ENCODE measurements at regions not wholly inside any gene's neighbourhood (a gene's known extent, or its start where the extent isn't known, plus 50 kb on each side); places are given as distances from the start of the nearest gene placed in this dataset.
"Not testable (repeated sequence)": the region's sequence is repeated elsewhere in the genome, so short reads cannot be mapped to it uniquely, and the experiment has no call there.

DNA sequence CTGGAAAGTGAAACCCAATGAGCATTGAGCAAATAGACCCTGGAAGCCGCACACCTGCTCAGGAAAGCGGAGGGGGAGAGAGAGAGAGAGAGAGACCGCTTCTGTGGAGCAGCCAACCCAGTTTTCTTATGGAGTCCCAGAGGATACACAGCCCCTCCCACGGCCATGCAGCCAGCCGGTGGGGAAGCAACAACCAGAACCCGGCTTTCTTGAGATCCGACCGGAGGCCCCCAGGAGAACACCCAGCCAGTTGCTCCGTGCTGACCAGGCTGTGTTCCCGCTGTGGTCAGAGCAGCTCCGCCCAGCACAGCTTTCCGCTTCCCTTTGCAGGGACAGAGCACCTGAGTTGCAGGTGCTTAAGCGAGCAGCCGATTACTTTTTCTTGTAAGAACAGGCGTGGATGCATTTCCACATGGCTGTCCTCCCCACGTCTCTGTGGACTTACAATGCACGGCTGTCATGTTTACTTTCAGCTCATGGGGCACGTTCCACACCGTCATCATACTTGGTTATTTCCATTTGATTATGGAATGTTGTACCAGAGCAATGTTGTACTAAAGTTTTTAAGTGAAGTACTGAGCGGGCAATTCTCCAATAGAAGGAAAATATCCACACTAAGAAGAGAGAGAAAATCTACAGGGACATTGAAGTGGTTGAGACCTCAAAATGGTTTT, 381.9 kb downstream of the THBS2 start:
- ATAC-seq = no peak

DNA sequence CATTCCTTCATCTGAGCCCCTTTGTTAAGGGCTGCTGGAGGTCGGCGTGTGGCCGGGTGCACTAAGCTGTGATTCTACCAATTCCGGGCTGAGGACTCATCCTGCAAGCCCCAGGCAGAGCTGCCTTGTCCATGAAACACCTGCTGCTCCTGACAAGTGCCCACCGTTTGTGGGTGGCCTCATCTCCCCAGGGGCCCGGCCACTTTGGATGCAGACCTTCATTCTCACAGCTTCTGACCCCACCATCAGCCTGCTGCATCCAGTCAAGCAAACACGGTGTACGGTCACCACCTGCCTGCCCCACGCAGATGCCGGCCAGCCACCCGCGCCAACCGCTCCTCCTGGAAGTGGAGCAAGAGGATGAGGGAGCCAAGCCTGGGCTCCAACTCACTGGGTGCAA, 382.7 kb downstream of the THBS2 start:
- no peak for ATAC-seq

DNA sequence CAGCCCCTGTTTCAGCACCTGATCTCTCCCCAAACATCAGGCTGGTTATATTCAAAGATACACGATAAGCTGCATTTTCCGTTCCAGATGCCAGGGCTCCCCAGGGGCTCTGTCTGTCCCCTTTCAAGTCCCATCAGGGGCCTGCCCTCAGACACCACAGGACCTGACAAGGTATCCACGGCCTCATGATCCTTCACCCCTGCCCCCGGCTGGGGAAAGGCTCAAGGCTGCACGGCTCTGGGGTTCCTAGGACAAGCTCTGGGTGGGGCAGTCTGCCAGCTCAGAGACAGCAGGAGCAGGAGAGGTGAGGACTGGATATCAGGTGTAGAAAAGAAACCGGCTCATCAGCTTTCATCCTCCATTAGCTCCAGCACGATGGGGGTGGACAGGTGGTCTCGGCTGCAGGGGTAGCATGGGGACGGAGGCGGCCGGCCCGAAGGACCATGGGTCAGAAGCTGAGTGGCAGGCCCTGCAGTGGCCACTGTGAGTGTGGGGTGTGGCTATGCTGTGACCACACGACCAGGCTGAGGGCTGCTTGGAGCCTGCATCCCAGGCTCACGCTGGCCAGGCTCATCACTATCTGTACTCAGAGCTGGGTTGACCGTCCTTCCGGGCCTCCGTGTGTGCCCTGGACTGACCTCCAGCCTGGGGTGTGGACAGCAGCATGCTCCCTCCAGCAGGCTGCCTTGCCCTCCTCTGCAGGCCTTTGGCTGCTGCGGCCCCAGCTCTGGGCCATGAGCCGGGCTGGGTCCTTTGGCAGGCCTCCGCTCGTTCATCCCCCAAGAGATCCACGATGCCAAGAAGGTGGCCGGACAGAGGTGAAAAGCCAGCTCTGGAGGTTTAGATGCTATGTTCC, 386.2 kb downstream of the THBS2 start:
- ATAC-seq = no peak

DNA sequence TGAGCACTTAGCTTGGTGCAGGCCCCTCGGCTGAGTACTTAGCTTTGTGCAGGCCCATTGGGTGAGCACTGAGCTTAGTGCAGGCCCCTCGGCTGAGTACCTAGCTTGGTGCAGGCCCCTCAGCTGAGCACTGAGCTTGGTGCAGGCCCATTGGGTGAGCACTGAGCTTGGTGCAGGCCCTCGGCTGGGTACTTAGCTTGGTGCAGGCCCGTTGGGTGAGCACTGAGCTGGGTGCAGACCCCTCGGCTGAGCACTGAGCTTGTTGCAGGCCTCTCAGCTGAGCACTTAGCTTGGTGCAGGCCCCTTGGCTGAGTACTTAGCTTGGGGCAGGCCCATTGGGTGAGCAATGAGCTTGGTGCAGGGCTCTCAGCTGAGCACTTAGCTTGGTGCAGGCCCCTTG, 387.1 kb downstream of the THBS2 start:
- peak; percentile 10 to 13 for ATAC-seq

DNA sequence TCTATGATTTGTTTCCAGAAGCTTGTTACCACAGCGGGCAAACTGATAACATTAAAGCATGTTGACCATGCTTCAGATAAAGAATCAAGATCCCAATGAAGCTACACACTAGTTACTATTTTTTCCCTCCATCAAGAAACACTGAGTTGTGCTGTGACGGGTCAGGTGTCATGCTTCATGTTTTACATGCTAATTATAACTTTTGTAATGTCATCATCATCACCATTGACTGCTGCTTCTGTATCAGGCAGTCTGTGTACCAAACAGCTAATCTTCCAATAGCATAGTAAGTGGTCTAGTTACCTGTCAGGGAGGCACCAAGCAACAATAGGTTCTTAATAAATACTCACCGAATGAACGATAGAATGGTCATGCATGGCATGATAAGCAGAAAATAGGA, 388.1 kb downstream of the THBS2 start:
- ATAC-seq = no peak

DNA sequence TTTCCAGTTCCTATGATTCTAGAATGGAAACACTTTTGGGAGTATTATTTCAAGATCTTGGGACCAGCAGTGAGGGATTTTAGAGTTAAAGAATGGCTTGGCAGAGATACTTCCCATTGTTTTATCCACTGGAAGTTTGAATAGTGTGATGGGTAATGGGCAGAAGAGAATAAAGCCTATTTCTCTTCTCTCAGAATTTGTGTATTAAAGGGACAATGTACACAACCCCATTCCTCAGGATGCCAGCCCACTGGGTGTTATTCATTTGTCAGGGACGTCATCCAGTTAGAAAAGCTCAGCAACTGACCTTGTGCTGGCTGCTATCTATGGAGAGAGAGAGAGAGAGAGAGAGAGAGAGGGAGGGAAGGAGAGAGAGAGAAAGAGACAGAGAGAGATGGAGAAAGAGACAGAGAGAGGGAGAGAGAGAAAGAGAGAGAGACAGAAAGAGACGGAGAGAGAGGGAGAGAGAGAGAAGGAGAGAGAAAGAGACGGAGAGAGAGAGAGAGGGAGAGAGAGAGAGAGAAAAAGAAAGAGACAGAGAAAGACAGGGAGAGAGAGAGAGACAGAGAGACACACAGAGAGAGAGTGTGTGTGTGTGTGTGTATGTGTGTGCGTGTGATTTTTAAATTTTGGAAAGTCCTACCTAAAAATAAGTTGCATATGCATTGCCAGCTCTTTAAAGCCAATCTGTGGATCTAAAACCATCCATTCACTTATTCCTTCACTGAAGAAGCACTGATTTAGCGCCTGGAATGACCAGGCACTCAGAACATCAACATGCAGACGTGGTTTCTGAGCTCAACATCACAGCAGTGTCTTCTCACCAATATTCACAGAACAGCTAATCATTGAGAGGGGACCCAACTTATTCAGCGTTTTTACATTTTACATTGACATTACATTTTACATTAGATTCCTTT, 388.8 kb downstream of the THBS2 start:
- no peak for ATAC-seq

DNA sequence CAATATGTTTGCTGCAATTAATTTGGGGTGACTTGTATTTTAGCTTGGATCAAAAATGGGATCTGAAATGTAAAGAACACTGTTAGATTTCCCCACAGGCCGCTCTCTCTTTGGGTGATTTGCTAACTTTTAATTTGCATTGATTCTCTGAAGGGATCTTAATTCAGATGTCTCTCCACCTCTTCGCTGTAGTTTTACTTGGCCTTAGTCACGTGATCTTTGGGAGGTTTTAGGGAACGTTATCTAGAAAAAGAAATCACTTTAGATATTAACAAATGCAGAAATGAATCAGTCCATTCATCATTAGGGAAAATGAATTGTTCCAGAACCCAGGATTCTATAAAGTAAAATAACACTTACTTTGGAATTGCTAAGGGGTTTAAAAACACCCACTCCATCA, 390.2 kb downstream of the THBS2 start:
- ATAC-seq = no peak

DNA sequence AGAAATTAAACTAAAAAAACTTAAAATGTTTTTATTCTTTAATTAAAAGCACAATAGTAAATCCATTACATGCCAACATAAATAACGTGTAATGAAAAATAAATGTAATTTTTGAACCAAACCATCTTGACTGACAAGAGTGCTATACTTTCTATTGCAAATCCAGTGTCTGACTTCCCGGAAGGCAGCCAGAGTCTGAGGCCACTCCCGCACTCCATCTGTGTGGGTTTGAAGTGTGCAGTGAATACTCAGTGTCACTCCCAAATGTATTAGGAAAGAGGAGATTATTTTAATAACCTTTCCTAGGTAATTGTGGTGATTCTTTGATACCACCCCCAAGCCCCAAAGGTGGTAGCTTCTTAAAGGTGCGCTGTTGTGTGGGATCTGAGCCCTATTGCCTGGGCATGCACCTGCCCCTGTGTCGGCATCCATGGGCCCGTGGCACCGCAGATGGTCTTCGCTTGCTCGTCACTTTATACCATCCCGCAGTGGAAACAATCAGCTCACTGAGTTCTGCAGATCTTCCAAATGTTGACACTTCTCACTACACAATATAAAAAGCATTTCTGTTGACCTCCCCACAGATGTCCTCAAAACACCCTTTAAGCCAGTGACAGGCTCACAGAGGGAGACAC, 391.2 kb downstream of the THBS2 start:
- ATAC-seq = no peak

DNA sequence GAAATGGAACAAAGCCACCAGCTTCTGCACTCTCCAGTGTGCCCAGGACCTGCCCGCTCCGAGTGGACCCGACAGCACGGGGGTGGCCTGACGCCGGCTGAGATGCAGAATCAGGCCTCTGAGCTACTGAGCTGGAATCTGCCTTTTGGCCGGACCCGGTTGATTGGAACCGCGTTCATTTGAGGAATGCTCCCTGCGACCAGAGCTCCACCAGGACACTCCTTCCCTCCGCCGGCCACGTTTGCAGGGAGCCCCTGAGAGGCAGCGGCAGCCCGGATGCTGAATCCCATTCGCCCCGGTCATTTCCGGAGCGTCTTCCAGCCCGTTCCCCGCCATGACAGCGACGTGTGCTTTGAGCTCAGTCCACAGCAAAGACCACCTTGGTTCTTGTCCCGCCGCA, 392.7 kb downstream of the THBS2 start:
- ATAC-seq = no peak

DNA sequence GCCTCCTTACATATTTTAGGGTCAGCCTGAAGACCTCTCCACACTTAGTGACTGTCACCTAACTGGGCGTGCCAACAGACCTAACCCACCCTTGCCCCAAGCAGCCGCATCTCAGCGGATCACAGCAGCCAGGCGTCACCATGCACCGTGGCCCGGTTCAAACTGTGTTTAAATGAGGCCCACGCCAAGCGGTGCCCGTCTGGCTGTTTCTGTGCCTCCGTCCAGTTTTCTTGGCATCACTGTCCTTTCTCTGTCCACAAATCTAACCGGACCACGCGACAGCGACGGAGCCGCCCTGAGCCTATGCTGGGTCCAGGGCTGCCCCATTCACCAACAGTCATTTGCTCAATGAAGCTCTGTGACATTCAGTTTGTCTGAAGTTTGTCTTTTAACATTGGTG, 393.3 kb downstream of the THBS2 start:
- no peak for ATAC-seq

DNA sequence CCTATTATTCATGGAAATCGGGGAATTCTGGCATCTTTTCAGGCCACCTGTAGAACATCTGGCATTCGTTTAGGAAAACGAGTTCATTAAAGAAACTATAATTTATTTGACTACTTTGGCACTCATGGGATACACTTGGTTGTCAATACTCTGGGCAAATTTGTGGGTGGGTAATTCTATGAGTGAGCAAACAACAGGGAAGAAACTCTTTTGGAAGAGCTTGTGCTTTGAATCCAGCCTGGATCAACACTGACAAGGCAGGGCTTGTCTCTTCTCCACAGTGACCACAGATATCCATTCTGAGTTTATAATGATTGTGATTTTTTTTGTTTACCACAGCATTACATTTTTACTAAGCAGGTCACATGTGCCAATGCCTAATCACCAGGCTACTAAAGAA, 394.7 kb downstream of the THBS2 start:
- ATAC-seq = no peak

DNA sequence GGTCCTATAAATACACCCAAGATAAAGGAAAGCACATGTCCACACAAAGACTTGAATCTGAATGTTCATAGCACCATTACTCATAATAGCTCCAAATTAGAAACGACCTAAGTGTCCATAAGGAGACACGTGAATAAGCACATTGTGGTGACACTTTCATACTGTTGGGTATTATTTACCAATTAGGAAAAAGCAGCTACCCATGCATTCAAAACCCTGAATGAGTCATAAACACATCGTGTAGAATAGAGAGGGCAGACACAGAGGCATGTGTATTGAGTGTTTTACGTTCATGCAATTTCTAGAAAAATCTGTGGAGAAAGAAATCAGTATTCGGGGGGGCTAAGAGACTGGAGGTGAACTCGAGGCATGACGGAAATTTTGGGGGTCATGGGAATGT, 396.7 kb downstream of the THBS2 start:
- no peak for ATAC-seq

DNA sequence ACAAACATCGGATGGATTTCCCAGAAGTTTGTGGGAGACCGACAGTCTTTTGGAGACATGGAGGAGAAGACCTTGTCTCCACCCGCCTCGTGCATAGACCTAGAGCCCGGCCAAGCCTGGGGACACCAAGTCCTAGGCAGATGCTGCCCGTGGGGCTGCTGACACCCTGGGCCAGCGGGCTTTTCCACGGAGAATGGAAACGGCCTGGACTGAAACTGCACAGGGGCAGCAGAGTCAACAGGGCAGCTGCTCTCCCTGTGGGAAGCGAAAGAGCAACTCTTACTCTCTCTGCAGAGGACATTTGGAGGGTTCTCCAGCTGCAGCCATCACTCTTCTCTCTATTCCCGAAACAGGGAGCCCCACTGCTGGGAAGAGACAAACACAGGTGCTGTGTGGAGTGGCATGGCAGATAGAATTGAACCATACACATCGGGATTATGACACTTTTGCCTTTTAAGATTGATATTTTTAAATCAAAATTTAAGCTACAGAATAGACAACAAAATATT, 401.2 kb downstream of the THBS2 start:
- no peak for ATAC-seq

DNA sequence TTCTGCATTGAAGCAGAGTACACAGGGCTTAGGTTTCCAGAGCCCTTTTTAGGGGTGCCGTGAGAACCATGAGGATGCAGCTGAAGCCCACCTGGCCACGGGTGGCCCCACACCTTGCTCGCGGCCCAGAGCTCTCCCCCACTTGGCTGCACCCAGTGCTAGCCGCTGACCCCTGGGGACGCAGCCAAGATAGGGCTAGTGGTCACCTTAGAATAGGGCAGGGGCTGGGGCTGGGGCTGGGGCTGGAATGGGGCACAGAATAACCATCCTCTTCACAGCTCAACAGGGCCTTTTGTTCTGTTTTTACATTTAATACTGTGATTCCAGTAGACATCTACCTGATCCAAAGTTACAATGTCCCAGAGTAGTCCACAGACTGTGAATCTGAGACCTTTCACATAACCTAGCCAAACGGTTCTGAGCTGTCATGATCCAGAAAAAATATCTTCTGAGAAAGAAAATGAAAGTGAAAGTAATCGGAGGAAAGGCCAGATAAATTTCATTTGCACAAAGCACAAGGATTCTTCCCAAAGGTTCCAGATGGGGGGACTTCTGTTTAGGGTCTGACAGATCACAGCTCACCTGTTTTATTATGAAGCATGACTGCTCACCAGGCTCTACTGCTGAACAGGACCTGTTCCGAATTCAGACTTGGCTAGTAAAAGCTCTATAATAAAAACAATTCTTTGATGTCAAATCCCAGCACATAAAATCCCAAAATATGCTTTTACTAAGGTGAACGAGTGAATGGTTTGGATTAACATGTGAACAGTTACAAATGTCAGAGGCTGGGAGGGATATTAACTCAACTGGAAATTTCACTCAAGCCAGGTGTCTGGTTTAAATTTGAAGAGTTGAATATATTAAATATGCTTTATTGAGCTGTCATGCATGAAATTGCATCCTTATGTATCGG, 401.9 kb downstream of the THBS2 start:
- ATAC-seq = no peak

DNA sequence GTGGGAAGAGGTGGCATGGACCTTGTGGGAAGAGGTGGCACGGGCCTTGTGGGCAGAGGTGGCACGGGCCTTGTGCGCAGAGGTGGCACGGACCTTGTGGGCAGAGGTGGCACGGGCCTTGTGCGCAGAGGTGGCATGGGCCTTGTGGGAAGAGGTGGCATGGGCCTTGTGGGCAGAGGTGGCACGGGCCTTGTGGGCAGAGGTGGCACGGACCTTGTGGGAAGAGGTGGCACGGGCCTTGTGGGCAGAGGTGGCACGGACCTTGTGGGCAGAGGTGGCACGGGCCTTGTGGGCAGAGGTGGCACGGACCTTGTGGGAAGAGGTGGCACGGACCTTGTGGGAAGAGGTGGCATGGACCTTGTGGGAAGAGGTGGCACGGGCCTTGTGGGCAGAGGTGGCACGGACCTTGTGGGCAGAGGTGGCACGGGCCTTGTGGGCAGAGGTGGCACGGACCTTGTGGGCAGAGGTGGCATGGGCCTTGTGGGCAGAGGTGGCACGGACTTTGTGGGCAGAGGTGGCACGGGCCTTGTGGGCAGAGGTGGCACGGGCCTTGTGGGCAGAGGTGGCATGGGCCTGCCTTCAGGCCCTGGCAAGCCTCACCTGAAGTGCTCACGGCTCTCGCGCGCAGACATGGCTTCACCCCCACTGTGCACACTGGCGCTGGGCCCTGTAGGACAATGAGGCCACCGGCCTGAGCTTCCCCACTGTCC, 403.5 kb downstream of the THBS2 start:
- not testable (repeated sequence) for ATAC-seq

DNA sequence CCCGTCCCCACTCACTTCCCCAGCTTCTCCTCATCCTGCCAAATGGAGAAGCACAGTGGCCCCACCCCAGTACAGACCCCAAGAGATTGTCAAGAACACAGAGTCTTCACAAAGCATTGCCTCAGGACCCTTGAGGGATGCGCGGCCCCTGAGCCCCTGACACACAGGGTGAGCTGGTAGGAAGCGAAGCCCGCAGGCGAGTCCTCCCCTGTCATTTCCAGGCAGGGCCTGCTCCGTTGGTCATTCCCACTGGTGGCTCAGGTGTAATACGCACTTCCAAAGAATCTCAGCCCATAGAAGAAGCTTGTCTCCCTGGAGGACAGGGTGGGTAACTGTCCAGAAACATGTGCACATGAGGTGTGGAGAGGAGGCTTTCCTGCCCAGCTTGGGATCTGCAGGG, 404.2 kb downstream of the THBS2 start:
- no peak for ATAC-seq

DNA sequence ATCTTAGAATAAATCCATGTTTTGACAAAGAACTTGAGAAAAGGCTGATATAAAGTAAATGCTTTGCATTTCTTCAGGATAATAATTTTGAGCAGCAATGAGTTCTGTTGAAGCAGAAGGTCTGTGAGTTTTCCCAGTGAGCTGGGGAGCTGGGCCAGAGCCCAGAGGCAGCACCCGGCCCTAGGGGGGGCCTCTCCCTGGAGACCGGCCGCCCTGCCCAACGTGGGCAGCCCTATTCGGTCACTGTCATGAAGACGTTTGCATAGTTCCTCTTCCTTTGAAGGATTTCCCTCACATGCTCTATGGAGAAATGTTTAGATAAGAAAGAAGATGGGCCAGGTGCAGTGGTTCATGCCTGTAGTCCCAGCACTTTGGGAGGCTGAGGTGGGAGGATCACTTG, 404.8 kb downstream of the THBS2 start:
- ATAC-seq = no peak

DNA sequence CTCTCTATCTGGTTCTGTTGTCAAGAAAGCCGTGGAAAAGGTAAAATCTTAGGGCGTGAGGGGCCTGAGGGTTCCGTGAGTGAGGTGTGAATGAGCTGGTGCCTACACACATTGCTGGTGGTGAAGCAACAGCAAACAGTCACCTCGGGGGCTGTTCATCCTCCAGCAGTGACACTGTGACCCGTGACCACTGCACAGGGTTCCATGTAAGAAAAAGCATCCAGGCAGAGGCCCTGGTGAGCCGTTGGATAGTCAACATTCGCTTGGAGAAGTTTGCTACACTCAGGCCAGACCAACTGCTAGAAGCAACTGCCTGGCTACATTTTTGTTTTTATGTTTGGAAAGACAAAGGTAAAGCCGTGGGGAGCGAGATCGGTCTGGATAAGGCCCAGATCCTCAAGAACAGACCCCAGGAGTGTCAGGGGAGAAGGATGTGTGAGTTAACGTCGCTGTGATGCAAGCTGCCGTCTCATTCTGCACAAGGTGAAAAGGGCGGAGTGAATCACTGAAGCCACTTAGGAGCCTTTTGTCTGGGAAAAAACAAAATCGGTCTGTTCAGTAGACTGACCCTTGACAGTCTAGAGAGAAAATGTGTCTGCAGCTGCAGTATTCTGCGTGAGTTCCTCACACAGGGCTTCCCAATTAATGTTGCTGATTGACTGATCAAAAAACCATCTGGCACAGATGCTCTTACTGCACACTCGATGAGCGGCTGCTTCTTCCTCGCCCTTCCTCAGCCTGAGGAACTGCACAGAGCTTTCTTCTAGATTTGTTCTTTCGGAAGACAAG, 404.0 kb downstream of the SMOC2 start:
- ATAC-seq = no peak

DNA sequence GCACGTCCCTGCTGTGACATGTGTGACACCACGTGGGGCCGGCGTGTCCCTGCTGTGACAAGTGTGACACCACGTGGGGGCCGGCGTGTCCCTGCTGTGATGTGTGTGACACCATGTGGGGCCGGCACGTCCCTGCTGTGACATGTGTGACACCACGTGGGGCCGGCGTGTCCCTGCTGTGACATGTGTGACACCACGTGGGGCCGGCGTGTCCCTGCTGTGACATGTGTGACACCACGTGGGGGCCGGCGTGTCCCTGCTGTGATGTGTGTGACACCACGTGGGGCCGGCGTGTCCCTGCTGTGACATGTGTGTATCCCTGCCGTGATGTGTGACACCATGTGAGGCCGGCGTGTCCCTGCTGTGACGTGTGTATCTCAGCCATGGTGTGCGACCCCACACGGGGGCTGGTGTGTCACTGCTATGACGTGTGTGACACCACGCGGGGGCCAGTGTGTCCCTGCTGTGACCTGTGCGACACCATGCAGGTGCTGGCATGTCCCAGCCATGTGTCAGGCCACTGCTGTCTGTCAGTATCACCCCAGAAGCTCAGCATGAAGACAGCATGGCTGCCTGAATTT, 401.7 kb downstream of the SMOC2 start:
- not testable (repeated sequence) for ATAC-seq

Measured in activated CD4-positive, CD25-positive, alpha-beta regulatory T cell treated with anti-CD3 and anti-CD28 coated beads, Interleukin-2, amount 50 U/mL, for 24 hours (primary cell).